Lower lobe of right lung (tissue), 2 donors: ENCODE measurements at regions not wholly inside any gene's neighbourhood (a gene's known extent, or its start where the extent isn't known, plus 50 kb on each side); places are given as distances from the start of the nearest gene placed in this dataset.
"Not testable (repeated sequence)": the region's sequence is repeated elsewhere in the genome, so short reads cannot be mapped to it uniquely, and the experiment has no call there.

Experiments used
- ATAC-seq, 2 donors: fragments of 200-7000 bp; cut with Tn5 transposase; one replicate each; pipeline ENCODE4 v1.9.1; 2020 to 2022; ENCODE audit warnings: mild to moderate bottlenecking in 2 of 2, moderate library complexity in 2 of 2
- DNase-seq: peaks from one replicate; pipeline ENCODE4 v3.0.0-alpha.2; 2020
- H3K27ac ChIP-seq: fragments of 200-600 bp; one replicate; pipeline ENCODE4 v1.8.0; 2022
- H3K27me3 ChIP-seq: fragments of 200-600 bp; one replicate; pipeline ENCODE4 v1.8.0; 2022; ENCODE audit warnings: low read depth
- H3K36me3 ChIP-seq: fragments of 200-600 bp; one replicate; pipeline ENCODE4 v1.8.0; 2022; ENCODE audit warnings: mild to moderate bottlenecking
- H3K4me1 ChIP-seq: fragments of 200-600 bp; one replicate; pipeline ENCODE4 v1.8.0; 2022
- H3K4me3 ChIP-seq: fragments of 200-600 bp; one replicate; pipeline ENCODE4 v1.8.0; 2022; ENCODE audit warnings: mild to moderate bottlenecking
- H3K9me3 ChIP-seq: fragments of 200-600 bp; one replicate; pipeline ENCODE4 v1.8.0; 2022
- intact Hi-C: fragments of 100-400 bp; cut with DNase I; formaldehyde crosslinking; loops from one replicate; pipeline ENCODE4 v1.11.0; 2022
- TF ChIP-seq, protein P1 (sequence below): fragments of 200-600 bp; IDR thresholded peaks from one replicate; pipeline ENCODE4 v1.8.0; 2022; ENCODE audit warnings: antibody characterized with exemption, mild to moderate bottlenecking
- donor health status: DM: no; HTN: yes; CAD: no; lungs with severe emphysema.

GRCh38 chr9:26125693-26126092 is 447.4 kb upstream of the TUSC1 start:
- H3K36me3 ChIP-seq, result no peaks in the 10 kb centered on the region
- no peaks in the 10 kb centered on the region for H3K27me3 ChIP-seq
- H3K4me3 ChIP-seq, result no peak overlapping the region
- no peaks in the 10 kb centered on the region for H3K4me1 ChIP-seq
- no peaks in the 10 kb centered on the region for H3K9me3 ChIP-seq
- DNase-seq, result no peak
- no peak overlapping the region for H3K27ac ChIP-seq
- intact Hi-C loops, result no loop called here
- ATAC-seq, result no peak
- TF ChIP-seq, protein P1, sequence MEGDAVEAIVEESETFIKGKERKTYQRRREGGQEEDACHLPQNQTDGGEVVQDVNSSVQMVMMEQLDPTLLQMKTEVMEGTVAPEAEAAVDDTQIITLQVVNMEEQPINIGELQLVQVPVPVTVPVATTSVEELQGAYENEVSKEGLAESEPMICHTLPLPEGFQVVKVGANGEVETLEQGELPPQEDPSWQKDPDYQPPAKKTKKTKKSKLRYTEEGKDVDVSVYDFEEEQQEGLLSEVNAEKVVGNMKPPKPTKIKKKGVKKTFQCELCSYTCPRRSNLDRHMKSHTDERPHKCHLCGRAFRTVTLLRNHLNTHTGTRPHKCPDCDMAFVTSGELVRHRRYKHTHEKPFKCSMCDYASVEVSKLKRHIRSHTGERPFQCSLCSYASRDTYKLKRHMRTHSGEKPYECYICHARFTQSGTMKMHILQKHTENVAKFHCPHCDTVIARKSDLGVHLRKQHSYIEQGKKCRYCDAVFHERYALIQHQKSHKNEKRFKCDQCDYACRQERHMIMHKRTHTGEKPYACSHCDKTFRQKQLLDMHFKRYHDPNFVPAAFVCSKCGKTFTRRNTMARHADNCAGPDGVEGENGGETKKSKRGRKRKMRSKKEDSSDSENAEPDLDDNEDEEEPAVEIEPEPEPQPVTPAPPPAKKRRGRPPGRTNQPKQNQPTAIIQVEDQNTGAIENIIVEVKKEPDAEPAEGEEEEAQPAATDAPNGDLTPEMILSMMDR, result no peak

DNA sequence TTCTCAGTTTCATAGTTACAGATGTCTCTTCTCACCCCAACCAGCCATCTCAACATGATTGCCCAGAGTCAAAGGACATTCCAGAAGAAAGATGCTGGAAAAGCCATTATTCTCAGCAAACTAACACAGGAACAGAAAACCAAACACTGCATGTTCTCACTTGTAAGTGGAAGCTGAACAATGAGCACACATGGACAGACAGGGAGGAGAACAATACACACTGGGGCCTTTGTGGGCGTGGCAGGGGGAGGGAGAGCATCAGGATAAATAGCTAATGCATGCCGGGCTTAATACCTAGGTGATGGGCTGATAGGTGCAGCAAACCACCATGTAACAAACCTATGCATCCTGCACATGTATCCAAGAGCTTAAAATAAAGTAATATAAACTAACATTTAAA is 437.8 kb upstream of the TUSC1 start:
- intact Hi-C loops, H3K27me3 ChIP-seq, H3K9me3 ChIP-seq, H3K36me3 ChIP-seq, ATAC-seq, H3K4me1 ChIP-seq, H3K27ac ChIP-seq, H3K4me3 ChIP-seq, DNase-seq: not testable (repeated sequence)

DNA sequence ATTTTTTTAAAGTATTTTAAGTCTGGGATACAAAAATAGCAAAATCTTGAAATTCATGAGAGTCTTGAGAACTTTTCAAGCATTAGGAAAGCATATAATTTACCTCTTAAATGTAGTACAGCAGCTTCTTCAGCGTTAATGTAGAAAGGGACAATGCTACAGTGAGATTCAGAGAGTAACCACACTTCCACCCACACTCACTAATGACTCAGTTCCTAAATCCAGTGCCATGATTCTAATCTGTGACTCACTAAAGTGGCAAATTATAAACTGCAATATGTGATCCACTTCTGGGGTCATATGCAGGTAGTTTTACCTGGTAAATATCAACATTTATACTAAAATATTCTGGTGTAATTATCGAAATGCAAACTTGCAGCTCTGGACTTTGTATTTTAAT is 434.5 kb upstream of the TUSC1 start:
- TF ChIP-seq, protein P1, result no peak
- intact Hi-C loops, result no loop called here
- H3K36me3 ChIP-seq, result no peaks in the 10 kb centered on the region
- H3K4me3 ChIP-seq, result no peak overlapping the region
- no peak for DNase-seq
- H3K4me1 ChIP-seq, result no peaks in the 10 kb centered on the region
- no peak overlapping the region for H3K27ac ChIP-seq
- ATAC-seq, result no peak
- no peaks in the 10 kb centered on the region for H3K9me3 ChIP-seq
- no peaks in the 10 kb centered on the region for H3K27me3 ChIP-seq

DNA sequence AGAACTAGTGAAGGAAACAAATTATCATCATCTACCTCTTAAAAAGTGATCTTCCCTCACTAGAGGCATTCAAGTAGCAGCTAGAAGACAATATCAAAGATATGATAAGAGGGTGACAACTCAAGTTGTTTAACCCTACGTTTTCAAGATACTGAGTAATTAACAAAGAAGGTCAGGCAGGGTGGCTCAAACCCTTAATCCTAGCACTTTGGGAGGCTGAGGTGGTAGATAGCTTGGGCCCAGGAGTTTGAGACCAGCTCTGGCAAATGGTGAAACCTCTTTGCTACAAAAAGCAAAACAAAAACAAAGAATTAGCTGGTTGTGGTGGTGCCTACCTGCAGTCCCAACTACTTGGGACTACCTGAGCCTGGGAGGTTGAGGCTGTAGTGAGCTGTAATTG is 408.2 kb upstream of the TUSC1 start:
- TF ChIP-seq, protein P1, result no peak
- H3K27me3 ChIP-seq, result no peaks in the 10 kb centered on the region

GRCh38 chr9:26081847-26082246 is 403.6 kb upstream of the TUSC1 start:
- H3K27ac ChIP-seq, result no peak overlapping the region
- ATAC-seq (no peak), DNase-seq (no peak)
- peaks cover under 1% of the 10 kb centered on the region for H3K9me3 ChIP-seq
- TF ChIP-seq, protein P1, result no peak
- no peak overlapping the region for H3K4me3 ChIP-seq
- intact Hi-C loops, result no loop called here
- H3K36me3 ChIP-seq, result no peaks in the 10 kb centered on the region
- no peaks in the 10 kb centered on the region for H3K4me1 ChIP-seq
- no peaks in the 10 kb centered on the region for H3K27me3 ChIP-seq

More for the DNA sequence above, 408.2 kb upstream of the TUSC1 start:
- Histone ChIP-seq H3K27ac (no peak overlapping the region), H3K9me3 (no peaks in the 10 kb centered on the region), H3K36me3 (no peaks in the 10 kb centered on the region), H3K4me1 (no peaks in the 10 kb centered on the region), H3K4me3 (no peak overlapping the region)
- DNase-seq (no peak), ATAC-seq (no peak)
- intact Hi-C loops, result no loop called here

DNA sequence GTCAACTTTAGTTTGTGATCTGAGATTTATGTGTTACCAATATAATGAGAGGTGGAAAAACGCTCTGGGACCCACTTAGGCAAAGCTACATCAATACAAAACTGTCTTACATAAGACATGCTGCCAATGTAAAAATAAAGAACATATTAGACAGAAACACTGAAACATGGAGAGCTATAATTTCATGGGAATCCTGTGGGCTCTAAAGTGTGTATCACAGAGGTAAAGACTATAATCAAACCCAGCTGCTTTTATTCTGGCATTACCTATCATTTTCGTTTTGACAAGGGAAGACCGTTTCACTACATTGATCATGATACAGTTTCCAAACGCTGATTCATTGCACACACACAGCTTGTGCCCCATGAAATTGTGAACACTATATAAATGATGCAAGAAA is 400.5 kb upstream of the TUSC1 start:
- intact Hi-C loops, result no loop called here
- DNase-seq, result no peak
- no peak for ATAC-seq

More for the DNA sequence above, 400.5 kb upstream of the TUSC1 start:
- Histone ChIP-seq H3K9me3 (peaks cover 9% of the 10 kb centered on the region), H3K4me1 (no peaks in the 10 kb centered on the region), H3K27ac (no peak overlapping the region), H3K27me3 (no peaks in the 10 kb centered on the region), H3K4me3 (no peak overlapping the region), H3K36me3 (no peaks in the 10 kb centered on the region)
- TF ChIP-seq, protein P1, result no peak
